K562 (cell line): ENCODE measurements at regions not wholly inside any gene's neighbourhood (a gene's known extent, or its start where the extent isn't known, plus 50 kb on each side); places are given as distances from the start of the nearest gene placed in this dataset.

Experiments
- ATAC-seq: fragments of 200-7000 bp; cut with Tn5 transposase; 3 replicates; pipeline ENCODE4 v1.9.1; 2020; ENCODE audit warnings: moderate library complexity
- BruUV-seq: library from RNA; stranded (reverse); fragments of 400-500 nt; replicated peaks from 2 replicates; lab custom pipeline; 2021; lab: Mats Ljungman, UMichigan
- CTCF ChIA-PET: fragments of 300-600 bp; formaldehyde crosslinking; extraction: SDS; loops from one replicate; lab custom pipeline; 2021; ENCODE audit warnings: low intra/inter-chr PET ratio; lab: Yijun Ruan, JAX
- POLR2A ChIA-PET: fragments of 300-600, 350-650 bp; sonication (Branson Sonifier 250); formaldehyde crosslinking; extraction: SDS; loops from one replicate; lab custom pipeline; 2021; ENCODE audit warnings: antibody characterized with exemption, inconsistent platforms; lab: Yijun Ruan, JAX
- DNase-seq, 4 experiments: peaks; one replicate each; pipeline versions ENCODE4 v3.0.0 to v3.0.0-alpha.2; 2011 to 2018; ENCODE audit warnings: low spot score in 3 of 4, mixed read lengths in 3 of 4; ENCODE audit errors: extremely low read depth in 1 of 4
- FAIRE-seq: peaks from 2 replicates; lab custom pipeline; 2011; peaks lifted over from hg19 to GRCh38; lab: Jason Lieb, UNC
- H2AFZ ChIP-seq: 2 replicates; pipeline ENCODE4 v1.6.0; 2011; ENCODE audit warnings: low read depth, low read length, control low read depth, inconsistent platforms
- H3K27ac ChIP-seq: fragments of 200-600 bp; 3 replicates; pipeline ENCODE4 v1.8.0; 2011; ENCODE audit warnings: low read depth, mild to moderate bottlenecking, control low read depth, inconsistent platforms, low read length, moderate library complexity, mixed read lengths; ENCODE audit errors: extremely low read depth
- H3K27me3 ChIP-seq, 2 experiments: fragments of 300-600 bp in 1 of 2; 2 replicates in 1 of 2; 3 replicates in 1 of 2; pipeline versions ENCODE4 v1.6.0 to v1.8.0; 2011; ENCODE audit warnings: inconsistent platforms in 2 of 2, low read length in 2 of 2, mild to moderate bottlenecking in 1 of 2, mixed read lengths in 1 of 2, moderate library complexity in 1 of 2; ENCODE audit not compliant: control insufficient read depth in 2 of 2, insufficient read depth in 2 of 2
- H3K36me3 ChIP-seq: fragments of 300-600 bp; 3 replicates; pipeline ENCODE4 v1.8.0; 2011; ENCODE audit warnings: mild to moderate bottlenecking, low read length, inconsistent platforms; ENCODE audit not compliant: control insufficient read depth, insufficient read depth
- H3K4me1 ChIP-seq, 2 experiments: fragments of 200-600 bp in 1 of 2; replicated peaks in 1 of 2; 2 replicates in 1 of 2; 3 replicates in 1 of 2; pipeline versions ENCODE4 v1.5.1 to v1.8.0; 2011; ENCODE audit warnings: inconsistent platforms in 2 of 2, low read length in 2 of 2, mild to moderate bottlenecking in 1 of 2, mixed read lengths in 1 of 2, moderate library complexity in 1 of 2; ENCODE audit not compliant: control insufficient read depth in 2 of 2, insufficient read depth in 2 of 2
- H3K4me2 ChIP-seq: 2 replicates; pipeline ENCODE4 v1.6.1; 2011; ENCODE audit warnings: low read length, control low read depth, inconsistent platforms, mixed read lengths; ENCODE audit not compliant: insufficient read depth
- H3K4me3 ChIP-seq: fragments of 200-600 bp; sonication (generic), shearing (Covaris generic); 2 replicates; pipeline ENCODE4 v1.5.1; 2016; ENCODE audit warnings: control low read depth, inconsistent platforms
- H3K79me2 ChIP-seq: fragments of 200-600 bp; 3 replicates; pipeline ENCODE4 v1.8.0; 2011; ENCODE audit warnings: low read length, inconsistent platforms; ENCODE audit not compliant: control insufficient read depth, insufficient read depth
- H3K9ac ChIP-seq, 2 experiments: 2 replicates each; pipeline versions ENCODE4 v1.6.0 to v1.6.1; 2011; ENCODE audit warnings: low read depth in 2 of 2, low read length in 2 of 2, control low read depth in 1 of 2, inconsistent platforms in 1 of 2, mild to moderate bottlenecking in 1 of 2, mixed read lengths in 1 of 2; ENCODE audit not compliant: insufficient read depth in 1 of 2
- H3K9me1 ChIP-seq: one replicate; pipeline ENCODE4 v1.6.0; 2011; ENCODE audit warnings: inconsistent platforms, mild to moderate bottlenecking, low read length, moderate library complexity; ENCODE audit not compliant: control insufficient read depth, insufficient read depth
- H3K9me3 ChIP-seq: replicated peaks from 2 replicates; pipeline ENCODE4 v1.5.1; 2011; ENCODE audit warnings: low read depth, low read length, inconsistent platforms; ENCODE audit not compliant: control insufficient read depth, insufficient read depth
- H4K20me1 ChIP-seq: replicated peaks from 2 replicates; pipeline ENCODE4 v1.6.1; 2011; ENCODE audit warnings: low read length, inconsistent platforms, mixed read lengths; ENCODE audit not compliant: control insufficient read depth, insufficient read depth
- BRD9 ChIP-seq: fragments of 450-650 bp; IDR thresholded peaks from 2 replicates; pipeline ENCODE4 v1.6.1; 2018; ENCODE audit warnings: low read depth; ENCODE audit not compliant: partially characterized antibody
- COPS2 ChIP-seq: fragments of 450-650 bp; conservative IDR thresholded peaks from 2 replicates; pipeline ENCODE4 v1.6.1; 2016; ENCODE audit warnings: mild to moderate bottlenecking, moderate library complexity
- HEY1 ChIP-seq: fragments of 250-450 bp; sonication (Bioruptor Pico); IDR thresholded peaks from 2 replicates; pipeline ENCODE4 v1.5.0; 2020; ENCODE audit warnings: mild to moderate bottlenecking, moderate library complexity, borderline replicate concordance
- LARP7 ChIP-seq: fragments of 450-650 bp; IDR thresholded peaks from 2 replicates; pipeline ENCODE4 v1.6.1; 2016
- NCOA1 ChIP-seq: fragments of 450-650 bp; IDR thresholded peaks from 2 replicates; pipeline ENCODE4 v1.6.1; 2016; ENCODE audit warnings: low read depth
- SIRT6 ChIP-seq: IDR thresholded peaks from one replicate; pipeline ENCODE4 v1.6.1; 2012; ENCODE audit warnings: low read depth, mild to moderate bottlenecking, control low read depth, inconsistent platforms, low read length, moderate library complexity
- SMARCA5 ChIP-seq: fragments of 450-650 bp; IDR thresholded peaks from 2 replicates; pipeline ENCODE4 v1.6.1; 2016
- TAF7 ChIP-seq: fragments of 450-650 bp; IDR thresholded peaks from 2 replicates; pipeline ENCODE4 v1.6.1; 2016; ENCODE audit warnings: missing genetic modification characterization, missing compliant biosample characterization
- ZFP30 ChIP-seq: fragments of 250-450 bp; sonication (Bioruptor Pico); IDR thresholded peaks from 2 replicates; pipeline ENCODE4 v1.8.0; 2022; ENCODE audit warnings: moderate library complexity, mild to moderate bottlenecking, inconsistent platforms, borderline replicate concordance
- ZNF174 ChIP-seq: fragments of 250-450 bp; sonication (Bioruptor Pico); IDR thresholded peaks from 2 replicates; pipeline ENCODE4 v1.4.0; 2020; ENCODE audit warnings: mild to moderate bottlenecking
- ZNF24 ChIP-seq: fragments of 450-650 bp; IDR thresholded peaks from 2 replicates; pipeline ENCODE4 v1.6.1; 2016
- ZNF586 ChIP-seq: fragments of 450-650 bp; formaldehyde crosslinking; conservative IDR thresholded peaks from 2 replicates; pipeline ENCODE4 v1.4.0; 2020; ENCODE audit warnings: mild to moderate bottlenecking, moderate library complexity
- ZNF785 ChIP-seq: fragments of 250-450 bp; sonication (Bioruptor Pico); IDR thresholded peaks from 2 replicates; pipeline ENCODE4 v1.4.0; 2020; ENCODE audit warnings: mild to moderate bottlenecking
- WGBS: fragments of 100-300 bp; shearing (Covaris generic); methylation state at CpG from one replicate; pipeline ENCODE4 v1.1.6; 2016; ENCODE audit warnings: low coverage, mixed read lengths; ENCODE audit not compliant: insufficient coverage; ENCODE audit errors: missing lambda C conversion rate; 5-methylcytosine and 5-hydroxymethylcytosine counted together
- in situ Hi-C: fragments of 300-500 bp; cut with MboI; formaldehyde crosslinking; loops from 4 replicates; pipeline ENCODE4 v1.15.0; 2018; ENCODE audit warnings: inconsistent platforms, mixed read lengths
- intact Hi-C: fragments of 100-400 bp; cut with micrococcal nuclease; formaldehyde crosslinking; loops from 2 replicates; pipeline ENCODE4 v1.14.2; 2022
- TF ChIP-seq, protein P1 (sequence below), 2 experiments: fragments of 450-650 bp; IDR thresholded peaks; 2 replicates each; pipeline ENCODE4 v1.6.1; 2018; ENCODE audit warnings: mild to moderate bottlenecking in 2 of 2, low read depth in 1 of 2; ENCODE audit not compliant: partially characterized antibody in 2 of 2
- TF ChIP-seq, protein P2 (sequence below): sonication (generic); formaldehyde crosslinking; IDR thresholded peaks from 2 replicates; pipeline ENCODE4 v1.8.0; 2022; ENCODE audit warnings: mild to moderate bottlenecking, missing genetic modification reagents

DNA sequence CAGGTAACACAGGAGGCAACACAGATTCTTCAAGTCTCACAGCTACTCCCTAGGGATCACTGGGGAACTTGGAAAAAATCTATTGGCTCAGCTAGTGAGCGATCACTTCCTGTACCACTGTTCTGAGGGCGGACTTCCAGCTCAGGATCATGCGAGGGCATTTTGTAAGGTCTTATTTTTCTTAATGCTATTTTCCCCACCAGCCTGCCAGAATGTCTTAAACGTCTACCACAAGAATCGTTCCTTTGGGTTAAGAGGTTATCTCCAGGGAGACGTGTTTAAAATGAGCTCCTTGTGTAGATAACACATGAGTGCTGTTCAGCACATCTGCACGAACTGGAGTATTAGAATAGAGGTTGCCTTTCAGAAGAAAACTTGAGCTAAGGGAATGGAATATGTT lies 162.6 kb downstream of the ETNK1 start:
- H3K36me3 ChIP-seq = no peaks in the 10 kb centered on the region
- TF ChIP-seq ZNF174 (no peak), ZNF586 (CRISPR knock-in tag) (no peak), COPS2 (no peak), ZNF785 (no peak), NCOA1 (no peak), HEY1 (CRISPR knock-in tag) (no peak), BRD9 (no peak), SMARCA5 (no peak), ZFP30 (no peak)
- TF ChIP-seq, all 486 proteins: peak for 0
- in situ Hi-C loops = no loop called here
- WGBS = under 1% methylated on average over 7 of the region's 7 CpGs
- no peak for DNase-seq
- no TSS peak for BruUV-seq
- Histone ChIP-seq H3K27ac (no peak overlapping the region), H3K9ac (no peak overlapping the region), H3K9me1 (no peaks in the 10 kb centered on the region), H3K27me3 (no peaks in the 10 kb centered on the region), H3K4me1 (no peaks in the 10 kb centered on the region; a peak in 1 of 5 replicates), H3K79me2 (no peaks in the 10 kb centered on the region), H3K4me3 (no peak overlapping the region), H4K20me1 (no peaks in the 10 kb centered on the region), H2AFZ (no peak overlapping the region), H3K9me3 (no peaks in the 10 kb centered on the region), H3K4me2 (no peak overlapping the region)
- CTCF ChIA-PET = no interaction called here
- POLR2A ChIA-PET = no interaction called here
- no peak for FAIRE-seq
- no peak for ATAC-seq
- intact Hi-C loops = no loop called here

DNA sequence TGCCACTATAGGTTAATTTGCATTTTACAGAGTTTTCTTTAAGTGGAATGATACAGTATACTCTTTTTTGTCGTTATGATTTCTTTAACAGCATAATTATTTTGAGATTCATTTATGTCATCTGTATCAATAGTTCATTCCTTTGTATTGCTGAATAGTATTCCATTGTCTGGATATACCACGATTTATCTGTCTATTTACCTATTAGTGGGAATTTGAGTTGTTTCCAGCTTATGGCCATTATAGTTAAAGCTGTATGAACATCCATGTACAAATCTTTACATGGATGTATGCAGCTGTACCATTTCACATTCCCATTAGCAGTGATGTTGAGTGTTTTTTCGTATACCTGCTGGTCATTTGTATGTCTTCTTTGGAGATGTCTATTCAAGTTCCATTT lies 163.9 kb downstream of the ETNK1 start:
- Histone ChIP-seq H3K27me3 (no peaks in the 10 kb centered on the region), H3K36me3 (no peaks in the 10 kb centered on the region), H3K9me1 (no peaks in the 10 kb centered on the region), H3K79me2 (no peaks in the 10 kb centered on the region), H3K9me3 (no peaks in the 10 kb centered on the region), H3K4me2 (no peak overlapping the region), H3K9ac (no peak overlapping the region), H4K20me1 (no peaks in the 10 kb centered on the region), H3K4me1 (no peaks in the 10 kb centered on the region; a peak in 1 of 5 replicates), H3K4me3 (no peak overlapping the region), H3K27ac (no peak overlapping the region), H2AFZ (no peak overlapping the region)
- 0% methylated on average over 3 of the region's 3 CpGs for WGBS
- intact Hi-C loops (no loop called here), in situ Hi-C loops (no loop called here)
- ChIA-PET CTCF (no interaction called here), POLR2A (no interaction called here)
- DNase-seq (no peak), ATAC-seq (no peak), FAIRE-seq (no peak)
- BruUV-seq = no TSS peak
- no peak for TF ChIP-seq ZNF24
- TF ChIP-seq, protein P1, sequence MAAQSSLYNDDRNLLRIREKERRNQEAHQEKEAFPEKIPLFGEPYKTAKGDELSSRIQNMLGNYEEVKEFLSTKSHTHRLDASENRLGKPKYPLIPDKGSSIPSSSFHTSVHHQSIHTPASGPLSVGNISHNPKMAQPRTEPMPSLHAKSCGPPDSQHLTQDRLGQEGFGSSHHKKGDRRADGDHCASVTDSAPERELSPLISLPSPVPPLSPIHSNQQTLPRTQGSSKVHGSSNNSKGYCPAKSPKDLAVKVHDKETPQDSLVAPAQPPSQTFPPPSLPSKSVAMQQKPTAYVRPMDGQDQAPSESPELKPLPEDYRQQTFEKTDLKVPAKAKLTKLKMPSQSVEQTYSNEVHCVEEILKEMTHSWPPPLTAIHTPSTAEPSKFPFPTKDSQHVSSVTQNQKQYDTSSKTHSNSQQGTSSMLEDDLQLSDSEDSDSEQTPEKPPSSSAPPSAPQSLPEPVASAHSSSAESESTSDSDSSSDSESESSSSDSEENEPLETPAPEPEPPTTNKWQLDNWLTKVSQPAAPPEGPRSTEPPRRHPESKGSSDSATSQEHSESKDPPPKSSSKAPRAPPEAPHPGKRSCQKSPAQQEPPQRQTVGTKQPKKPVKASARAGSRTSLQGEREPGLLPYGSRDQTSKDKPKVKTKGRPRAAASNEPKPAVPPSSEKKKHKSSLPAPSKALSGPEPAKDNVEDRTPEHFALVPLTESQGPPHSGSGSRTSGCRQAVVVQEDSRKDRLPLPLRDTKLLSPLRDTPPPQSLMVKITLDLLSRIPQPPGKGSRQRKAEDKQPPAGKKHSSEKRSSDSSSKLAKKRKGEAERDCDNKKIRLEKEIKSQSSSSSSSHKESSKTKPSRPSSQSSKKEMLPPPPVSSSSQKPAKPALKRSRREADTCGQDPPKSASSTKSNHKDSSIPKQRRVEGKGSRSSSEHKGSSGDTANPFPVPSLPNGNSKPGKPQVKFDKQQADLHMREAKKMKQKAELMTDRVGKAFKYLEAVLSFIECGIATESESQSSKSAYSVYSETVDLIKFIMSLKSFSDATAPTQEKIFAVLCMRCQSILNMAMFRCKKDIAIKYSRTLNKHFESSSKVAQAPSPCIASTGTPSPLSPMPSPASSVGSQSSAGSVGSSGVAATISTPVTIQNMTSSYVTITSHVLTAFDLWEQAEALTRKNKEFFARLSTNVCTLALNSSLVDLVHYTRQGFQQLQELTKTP (IDR thresholded peaks at IDR 0.05; ENCODE audit: low read depth in 1 of 2, partially characterized antibody in 2 of 2) = no peak
- TF ChIP-seq, protein P2, sequence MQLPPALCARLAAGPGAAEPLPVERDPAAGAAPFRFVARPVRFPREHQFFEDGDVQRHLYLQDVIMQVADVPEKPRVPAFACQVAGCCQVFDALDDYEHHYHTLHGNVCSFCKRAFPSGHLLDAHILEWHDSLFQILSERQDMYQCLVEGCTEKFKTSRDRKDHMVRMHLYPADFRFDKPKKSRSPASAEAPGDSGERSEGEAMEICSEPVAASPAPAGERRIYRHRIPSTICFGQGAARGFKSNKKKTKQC (CRISPR knock-in tag) = no peak
- no peak for TF ChIP-seq SIRT6
- no peak for TF ChIP-seq TAF7
- no peak for TF ChIP-seq LARP7
